Heart left ventricle (tissue), 13 donors: ENCODE measurements at regions not wholly inside any gene's neighbourhood (a gene's known extent, or its start where the extent isn't known, plus 50 kb on each side); places are given as distances from the start of the nearest gene placed in this dataset.

ENCODE experiments used
- CTCF ChIP-seq, 12 donors: fragments of 200-600 bp; sonication (generic) in 4 of 12; IDR thresholded peaks; one replicate each; pipeline versions ENCODE4 v1.5.0 to v1.8.0; 2018 to 2022; ENCODE audit warnings: antibody characterized with exemption in 12 of 12, mild to moderate bottlenecking in 5 of 12
- POLR2A ChIP-seq, 2 donors: fragments of 450-650 bp; IDR thresholded peaks; one replicate each; pipeline ENCODE4 v1.6.1; 2017; ENCODE audit warnings: antibody characterized with exemption in 2 of 2, mild to moderate bottlenecking in 2 of 2, moderate library complexity in 2 of 2
- donor health status: ischemic (EF 13 %, LVEDD 7.1; RV severe dilation, severe dysfunction).
- donor health status: DM: no; HTN: yes; CAD: no.
- donor health status: DM: no; HTN: no; CAD: no.
- donor health status: ischemic (EF 25% LVEDD 6.9; RV normal size, moderate dysfunction).
- donor health status: ischemic (EF 25% LVEDD 5.7; RV mildly dilated, moderate dysfunction).
- donor health status: ischemic (EF 35%, LVEDD 5.7; RV mildly dilated, moderate dysfunction).
- donor health status: nonischemic (EF 11% LVEDD 7.7; RV severe dilation, severe dysfunction).
- donor health status: DM: yes; HTN: yes; CAD: no.
- donor health status: PGD.
- donor health status: ischemic (EF 29% LVEDD 5.4; RV normal size, mild dysfunction).
- donor health status: nonischemic (EF 23%, LVEDD 6.1; RV moderate dilation, normal function).

GRCh38 chr6:167469101-167469500 is 144.2 kb downstream of the TTLL2 start:
- TF ChIP-seq CTCF (IDR thresholded peaks at IDR 0.05) (no peak), POLR2A (IDR thresholded peaks at IDR 0.05) (no peak)
